HFFc6 (cell line): ENCODE measurements at regions not wholly inside any gene's neighbourhood (a gene's known extent, or its start where the extent isn't known, plus 50 kb on each side); places are given as distances from the start of the nearest gene placed in this dataset.
"Not testable (repeated sequence)": the region's sequence is repeated elsewhere in the genome, so short reads cannot be mapped to it uniquely, and the experiment has no call there.

Experiments
- DNase-seq: peaks from one replicate; pipeline ENCODE4 v3.0.0-alpha.2; 2018
- H3K27ac Mint-ChIP-seq: 2 replicates; pipeline ENCODE4 v1.8.0; 2020; ENCODE audit warnings: mild to moderate bottlenecking, mixed read lengths
- H3K27me3 Mint-ChIP-seq: 2 replicates; pipeline ENCODE4 v1.8.0; 2021; ENCODE audit warnings: mild to moderate bottlenecking, moderate library complexity, mixed read lengths; ENCODE audit not compliant: insufficient read depth
- H3K36me3 Mint-ChIP-seq: 2 replicates; pipeline ENCODE4 v1.8.0; 2021; ENCODE audit warnings: low read depth, mixed read lengths
- H3K4me1 Mint-ChIP-seq: 2 replicates; pipeline ENCODE4 v1.8.0; 2020; ENCODE audit warnings: low read depth, mixed read lengths
- H3K4me3 Mint-ChIP-seq: 2 replicates; pipeline ENCODE4 v1.8.0; 2020; ENCODE audit warnings: mild to moderate bottlenecking, moderate library complexity, mixed read lengths
- H3K9me3 Mint-ChIP-seq: 2 replicates; pipeline ENCODE4 v1.8.0; 2020; ENCODE audit warnings: mild to moderate bottlenecking, mixed read lengths
- CTCF ChIP-seq: fragments of 200-600 bp; sonication (generic); IDR thresholded peaks from 2 replicates; pipeline ENCODE4 v1.5.0; 2021; ENCODE audit warnings: antibody characterized with exemption, mild to moderate bottlenecking

DNA sequence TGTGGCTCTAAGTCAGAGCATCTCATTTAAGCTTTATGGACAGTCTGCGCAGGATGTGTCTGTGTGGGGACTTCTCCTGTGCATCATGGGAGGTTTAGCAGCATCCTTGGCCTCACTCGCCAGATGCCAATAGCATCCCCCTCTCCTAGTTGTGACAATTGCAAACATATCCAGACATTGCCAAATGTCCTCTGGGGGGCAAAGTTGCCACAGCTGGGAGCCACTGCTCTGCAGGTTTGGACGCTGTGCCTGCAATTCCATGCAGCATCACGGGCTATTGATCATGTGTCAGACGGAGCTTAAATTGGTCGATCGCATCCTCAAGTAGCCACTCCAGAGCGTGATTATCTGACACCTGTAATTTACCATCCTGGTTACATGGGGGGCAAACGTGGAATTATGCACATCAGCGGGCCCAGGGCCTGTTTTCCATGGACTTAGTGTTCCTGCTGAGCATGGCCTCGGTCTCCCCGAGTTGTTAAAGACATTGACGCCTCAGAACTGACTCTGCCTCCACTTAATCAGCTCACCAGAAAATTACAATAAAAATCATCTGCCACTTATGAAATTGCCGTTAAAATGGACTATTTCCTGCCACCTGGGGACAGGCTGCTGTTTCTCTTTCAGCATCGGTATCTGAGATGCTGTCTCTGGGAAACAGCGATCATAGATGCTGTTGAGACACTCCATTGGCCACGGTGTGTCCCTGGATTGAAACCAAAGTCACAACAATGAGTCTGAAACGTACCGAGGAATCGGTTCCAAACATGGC lies 191.9 kb upstream of the SULF2 start:
- H3K27me3 Mint-ChIP-seq, H3K27ac Mint-ChIP-seq, H3K36me3 Mint-ChIP-seq: not testable (repeated sequence)

GRCh38 chr20:47974234-47974878 lies 189.1 kb upstream of the SULF2 start:
- Mint-ChIP-seq H3K4me3 (no peak overlapping the region), H3K27me3 (peaks cover 2% of the 10 kb centered on the region), H3K4me1 (no peaks in the 10 kb centered on the region), H3K36me3 (peaks cover 4% of the 10 kb centered on the region; the same call in 1 of the 2 replicates), H3K27ac (no peak overlapping the region), H3K9me3 (peaks cover 49% of the 10 kb centered on the region)
- no peak for TF ChIP-seq CTCF
- no peak for DNase-seq

More for the DNA sequence above, 191.9 kb upstream of the SULF2 start:
- not testable (repeated sequence) for DNase-seq, H3K4me1 Mint-ChIP-seq
- Mint-ChIP-seq H3K9me3 (peaks cover 29% of the 10 kb centered on the region), H3K4me3 (peak overlapping the region; percentile 54; the same call in 1 of the 2 replicates)

- Mint-ChIP-seq H3K4me1 (no peaks in the 10 kb centered on the region), H3K27me3 (peaks cover 2% of the 10 kb centered on the region), H3K36me3 (peaks cover 4% of the 10 kb centered on the region; the same call in 1 of the 2 replicates), H3K27ac (no peak overlapping the region), H3K9me3 (peaks cover 47% of the 10 kb centered on the region), H3K4me3 (no peak overlapping the region)
- no peak for TF ChIP-seq CTCF
- no peak for DNase-seq
Observed at GRCh38 chr20:47973519-47974233, 188.4 kb upstream of the SULF2 start.

GRCh38 chr20:47972916-47973309 lies 187.6 kb upstream of the SULF2 start:
- Mint-ChIP-seq H3K27ac (no peak overlapping the region), H3K36me3 (peaks cover 4% of the 10 kb centered on the region; the same call in 1 of the 2 replicates), H3K4me1 (no peaks in the 10 kb centered on the region), H3K4me3 (no peak overlapping the region), H3K9me3 (peaks cover 47% of the 10 kb centered on the region), H3K27me3 (peaks cover 2% of the 10 kb centered on the region)
- TF ChIP-seq CTCF, result no peak
- DNase-seq, result no peak

DNA sequence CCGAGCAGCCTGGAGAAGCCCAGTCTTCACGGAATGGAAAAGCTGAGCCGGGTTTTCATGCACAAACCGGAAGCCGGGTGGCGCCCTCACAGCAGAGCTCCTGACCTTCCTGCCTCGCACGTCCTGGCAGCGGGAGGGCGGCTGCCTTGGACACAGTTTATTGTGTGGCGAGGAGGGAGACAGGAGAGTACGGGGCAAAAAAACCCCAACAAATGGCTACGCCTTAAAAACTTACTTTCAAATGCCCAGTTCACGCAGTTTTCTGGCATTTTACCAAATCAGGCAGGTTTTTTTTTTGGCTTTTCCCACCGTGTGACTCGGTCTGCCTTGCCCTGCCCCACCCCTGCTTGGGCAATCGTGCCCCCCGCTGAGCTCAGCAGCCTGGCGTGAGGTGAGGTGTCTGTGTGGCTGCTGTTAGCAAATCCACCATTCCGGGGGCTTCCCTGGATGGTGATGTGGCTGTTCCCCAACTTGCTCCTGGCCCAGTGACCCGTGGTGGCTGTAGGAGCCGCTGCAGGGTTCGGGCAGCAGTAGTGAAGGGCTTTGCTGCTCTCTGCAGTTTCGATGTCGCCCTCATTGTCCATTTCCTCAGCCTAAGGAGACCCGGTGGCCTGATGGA lies 187.1 kb upstream of the SULF2 start:
- DNase-seq, H3K4me1 Mint-ChIP-seq, H3K27me3 Mint-ChIP-seq, H3K36me3 Mint-ChIP-seq, H3K4me3 Mint-ChIP-seq, H3K27ac Mint-ChIP-seq: not testable (repeated sequence)
- H3K9me3 Mint-ChIP-seq, result peaks cover 47% of the 10 kb centered on the region

DNA sequence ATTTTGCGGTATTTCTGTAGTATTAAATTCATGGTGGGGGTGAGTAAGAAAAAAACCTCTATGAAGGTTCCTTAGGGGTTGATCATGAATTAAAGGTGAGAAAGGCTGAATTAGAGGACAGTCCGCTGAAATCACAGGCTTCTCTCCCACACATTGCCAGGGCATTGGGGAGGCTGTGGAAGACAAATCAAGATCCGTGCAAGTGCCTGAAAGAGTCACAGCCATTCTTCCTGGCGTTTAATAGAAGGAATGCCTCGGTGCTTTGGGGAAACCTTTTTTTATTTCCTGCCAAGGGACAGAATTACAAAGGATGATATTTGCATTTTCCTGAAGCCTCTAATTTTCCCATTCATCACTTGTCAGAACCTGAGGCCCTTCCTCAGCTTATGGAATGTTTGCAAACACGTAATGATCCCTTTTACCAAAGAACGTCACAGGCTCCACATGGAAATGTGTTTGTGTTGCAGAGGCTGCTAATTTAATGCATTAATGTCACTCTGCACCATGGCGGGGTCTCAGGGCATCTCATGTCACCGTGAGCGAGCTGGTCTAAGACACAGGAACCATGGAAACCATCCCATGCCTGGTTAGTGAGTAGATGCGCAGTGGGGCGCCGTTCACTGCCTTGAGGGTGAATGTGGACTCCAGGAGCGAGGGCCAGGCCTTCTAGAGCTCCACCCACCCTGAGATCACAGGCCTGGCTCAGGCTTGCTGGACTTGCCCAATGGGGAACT lies 185.9 kb upstream of the SULF2 start:
- Mint-ChIP-seq H3K9me3 (peaks cover 55% of the 10 kb centered on the region), H3K4me1 (no peaks in the 10 kb centered on the region), H3K36me3 (peaks cover 4% of the 10 kb centered on the region; the same call in 1 of the 2 replicates), H3K27ac (no peak overlapping the region), H3K4me3 (no peak overlapping the region), H3K27me3 (peaks cover 3% of the 10 kb centered on the region)
- no peak for DNase-seq
- no peak for TF ChIP-seq CTCF
